C4-2B (cell line): ENCODE measurements at regions not wholly inside any gene's neighbourhood (a gene's known extent, or its start where the extent isn't known, plus 50 kb on each side); places are given as distances from the start of the nearest gene placed in this dataset.

Source experiments
- CTCF ChIP-seq: fragments of 450-650 bp; conservative IDR thresholded peaks from 2 replicates; pipeline ENCODE4 v1.5.1; 2017; ENCODE audit warnings: mild to moderate bottlenecking
- ZFX ChIP-seq: fragments of 450-650 bp; IDR thresholded peaks from 2 replicates; pipeline ENCODE4 v1.6.1; 2017

GRCh38 chr15:45857291-45857690, 222.5 kb downstream of the SQOR start:
- TF ChIP-seq CTCF: no peak
- TF ChIP-seq ZFX: no peak
